ENCODE measurements at regions not wholly inside any gene's neighbourhood (a gene's known extent, or its start where the extent isn't known, plus 50 kb on each side); places are given as distances from the start of the nearest gene placed in this dataset.
"Not testable (repeated sequence)": the region's sequence is repeated elsewhere in the genome, so short reads cannot be mapped to it uniquely, and the experiment has no call there.

GRCh38 chr6:1178590-1178989 is 133.3 kb upstream of the FOXQ1 start:
- DNase-seq, result no peak
- TF ChIP-seq POLR2A (IDR thresholded peaks at IDR 0.05; ENCODE audit: low read length) (no peak), GATA1 (IDR thresholded peaks at IDR 0.05; ENCODE audit: low read depth, low read length) (no peak)

- no peak for TF ChIP-seq POLR2A (IDR thresholded peaks at IDR 0.05; ENCODE audit: low read length)
- no peak for TF ChIP-seq GATA1 (IDR thresholded peaks at IDR 0.05; ENCODE audit: low read depth, low read length)
Observed at GRCh38 chr6:1176567-1176966, 135.3 kb upstream of the FOXQ1 start.

GRCh38 chr6:1175877-1176276 is 136.0 kb upstream of the FOXQ1 start:
- no peak for TF ChIP-seq POLR2A (IDR thresholded peaks at IDR 0.05; ENCODE audit: low read length)
- no peak for TF ChIP-seq GATA1 (IDR thresholded peaks at IDR 0.05; ENCODE audit: low read depth, low read length)
- DNase-seq, result no peak

More at GRCh38 chr6:1176567-1176966, 135.3 kb upstream of the FOXQ1 start:
- no peak for DNase-seq

- TF ChIP-seq POLR2A (IDR thresholded peaks at IDR 0.05; ENCODE audit: low read length) (no peak), GATA1 (IDR thresholded peaks at IDR 0.05; ENCODE audit: low read depth, low read length) (no peak)
- DNase-seq, result no peak
Observed at GRCh38 chr6:1170794-1171193, 141.1 kb upstream of the FOXQ1 start.

- TF ChIP-seq POLR2A (IDR thresholded peaks at IDR 0.05; ENCODE audit: low read length), result no peak
- TF ChIP-seq GATA1 (IDR thresholded peaks at IDR 0.05; ENCODE audit: low read depth, low read length), result no peak
Observed at GRCh38 chr6:1164600-1164999, 147.3 kb upstream of the FOXQ1 start.

GRCh38 chr6:1163501-1163900 is 148.4 kb upstream of the FOXQ1 start:
- no peak for DNase-seq
- no peak for TF ChIP-seq GATA1 (IDR thresholded peaks at IDR 0.05; ENCODE audit: low read depth, low read length)
- no peak for TF ChIP-seq POLR2A (IDR thresholded peaks at IDR 0.05; ENCODE audit: low read length)

More at GRCh38 chr6:1164600-1164999, 147.3 kb upstream of the FOXQ1 start:
- DNase-seq, result no peak

- TF ChIP-seq GATA1 (IDR thresholded peaks at IDR 0.05; ENCODE audit: low read depth, low read length) (no peak), POLR2A (IDR thresholded peaks at IDR 0.05; ENCODE audit: low read length) (no peak)
- no peak for DNase-seq
Observed at GRCh38 chr6:1162367-1163275, 149.3 kb upstream of the FOXQ1 start.

- not testable (repeated sequence) for DNase-seq
Observed at GRCh38 chr6:1156411-1156810, 155.5 kb upstream of the FOXQ1 start.

- no peak for TF ChIP-seq POLR2A (IDR thresholded peaks at IDR 0.05; ENCODE audit: low read length)
- TF ChIP-seq GATA1 (IDR thresholded peaks at IDR 0.05; ENCODE audit: low read depth, low read length), result no peak
Observed at GRCh38 chr6:1153696-1154245, 158.1 kb upstream of the FOXQ1 start.

GRCh38 chr6:1146500-1146899 is 165.4 kb upstream of the FOXQ1 start:
- TF ChIP-seq POLR2A (IDR thresholded peaks at IDR 0.05; ENCODE audit: low read length), result no peak
- TF ChIP-seq GATA1 (IDR thresholded peaks at IDR 0.05; ENCODE audit: low read depth, low read length), result no peak
- DNase-seq, result no peak

More at GRCh38 chr6:1153696-1154245, 158.1 kb upstream of the FOXQ1 start:
- no peak for DNase-seq

GRCh38 chr6:1145768-1146218 is 166.1 kb upstream of the FOXQ1 start:
- TF ChIP-seq GATA1 (IDR thresholded peaks at IDR 0.05; ENCODE audit: low read depth, low read length) (no peak), POLR2A (IDR thresholded peaks at IDR 0.05; ENCODE audit: low read length) (no peak)
- DNase-seq, result no peak

GRCh38 chr6:1144842-1145767 is 166.8 kb upstream of the FOXQ1 start:
- DNase-seq, result no peak
- TF ChIP-seq GATA1 (IDR thresholded peaks at IDR 0.05; ENCODE audit: low read depth, low read length) (no peak), POLR2A (IDR thresholded peaks at IDR 0.05; ENCODE audit: low read length) (no peak)

GRCh38 chr6:1143655-1144054 is 168.2 kb upstream of the FOXQ1 start:
- DNase-seq, result no peak

More at GRCh38 chr6:1143655-1144054, 168.2 kb upstream of the FOXQ1 start:
- TF ChIP-seq GATA1 (IDR thresholded peaks at IDR 0.05; ENCODE audit: low read depth, low read length), result no peak
- TF ChIP-seq POLR2A (IDR thresholded peaks at IDR 0.05; ENCODE audit: low read length), result no peak
